NB4 (cell line): ENCODE measurements at regions not wholly inside any gene's neighbourhood (a gene's known extent, or its start where the extent isn't known, plus 50 kb on each side); places are given as distances from the start of the nearest gene placed in this dataset.

Experiments
- DNase-seq: peaks from one replicate; pipeline ENCODE4 v3.0.0; 2010; ENCODE audit warnings: low read depth
- H3K4me3 ChIP-seq: one replicate; pipeline ENCODE4 v1.5.1; 2011; ENCODE audit warnings: mild to moderate bottlenecking, low read depth, low read length, moderate library complexity
- MYC ChIP-seq: IDR thresholded peaks from 2 replicates; pipeline ENCODE4 v1.6.1; 2011; ENCODE audit warnings: low read depth, low read length
- POLR2A ChIP-seq: IDR thresholded peaks from 2 replicates; pipeline ENCODE4 v1.6.1; 2011; ENCODE audit warnings: mild to moderate bottlenecking; ENCODE audit not compliant: insufficient read length; ENCODE audit errors: extremely low read depth
- TF ChIP-seq, protein P1 (sequence below): IDR thresholded peaks from 2 replicates; pipeline ENCODE4 v1.6.1; 2011; ENCODE audit warnings: low read depth, low read length
- TF ChIP-seq, protein P2 (sequence below): IDR thresholded peaks from one replicate; pipeline ENCODE4 v1.5.1; 2012; ENCODE audit warnings: low read depth, low read length

DNA sequence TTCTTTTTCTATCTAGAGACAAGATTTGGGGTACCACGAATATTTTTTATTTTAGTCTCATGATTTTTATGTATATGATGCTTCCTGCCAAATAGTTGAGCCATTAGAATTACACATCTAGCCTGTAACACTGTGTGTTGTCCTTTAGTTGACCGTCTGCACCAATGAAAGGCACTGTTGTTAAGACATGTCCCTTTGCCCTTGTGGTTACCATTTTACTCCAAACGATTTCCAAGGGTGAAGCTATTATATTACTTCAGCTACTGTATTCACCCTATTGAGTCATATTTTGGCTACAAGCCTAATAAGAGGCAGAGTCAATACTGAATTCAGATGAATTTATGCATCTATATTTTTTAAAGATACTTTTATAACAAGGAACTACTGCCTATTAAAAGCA is 207.6 kb downstream of the CETN3 start:
- DNase-seq, result no peak
- no peak overlapping the region for H3K4me3 ChIP-seq
- TF ChIP-seq POLR2A (no peak), MYC (no peak)
- TF ChIP-seq, protein P1, sequence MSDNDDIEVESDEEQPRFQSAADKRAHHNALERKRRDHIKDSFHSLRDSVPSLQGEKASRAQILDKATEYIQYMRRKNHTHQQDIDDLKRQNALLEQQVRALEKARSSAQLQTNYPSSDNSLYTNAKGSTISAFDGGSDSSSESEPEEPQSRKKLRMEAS, result no peak
- TF ChIP-seq, protein P2, sequence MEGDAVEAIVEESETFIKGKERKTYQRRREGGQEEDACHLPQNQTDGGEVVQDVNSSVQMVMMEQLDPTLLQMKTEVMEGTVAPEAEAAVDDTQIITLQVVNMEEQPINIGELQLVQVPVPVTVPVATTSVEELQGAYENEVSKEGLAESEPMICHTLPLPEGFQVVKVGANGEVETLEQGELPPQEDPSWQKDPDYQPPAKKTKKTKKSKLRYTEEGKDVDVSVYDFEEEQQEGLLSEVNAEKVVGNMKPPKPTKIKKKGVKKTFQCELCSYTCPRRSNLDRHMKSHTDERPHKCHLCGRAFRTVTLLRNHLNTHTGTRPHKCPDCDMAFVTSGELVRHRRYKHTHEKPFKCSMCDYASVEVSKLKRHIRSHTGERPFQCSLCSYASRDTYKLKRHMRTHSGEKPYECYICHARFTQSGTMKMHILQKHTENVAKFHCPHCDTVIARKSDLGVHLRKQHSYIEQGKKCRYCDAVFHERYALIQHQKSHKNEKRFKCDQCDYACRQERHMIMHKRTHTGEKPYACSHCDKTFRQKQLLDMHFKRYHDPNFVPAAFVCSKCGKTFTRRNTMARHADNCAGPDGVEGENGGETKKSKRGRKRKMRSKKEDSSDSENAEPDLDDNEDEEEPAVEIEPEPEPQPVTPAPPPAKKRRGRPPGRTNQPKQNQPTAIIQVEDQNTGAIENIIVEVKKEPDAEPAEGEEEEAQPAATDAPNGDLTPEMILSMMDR, result no peak

DNA sequence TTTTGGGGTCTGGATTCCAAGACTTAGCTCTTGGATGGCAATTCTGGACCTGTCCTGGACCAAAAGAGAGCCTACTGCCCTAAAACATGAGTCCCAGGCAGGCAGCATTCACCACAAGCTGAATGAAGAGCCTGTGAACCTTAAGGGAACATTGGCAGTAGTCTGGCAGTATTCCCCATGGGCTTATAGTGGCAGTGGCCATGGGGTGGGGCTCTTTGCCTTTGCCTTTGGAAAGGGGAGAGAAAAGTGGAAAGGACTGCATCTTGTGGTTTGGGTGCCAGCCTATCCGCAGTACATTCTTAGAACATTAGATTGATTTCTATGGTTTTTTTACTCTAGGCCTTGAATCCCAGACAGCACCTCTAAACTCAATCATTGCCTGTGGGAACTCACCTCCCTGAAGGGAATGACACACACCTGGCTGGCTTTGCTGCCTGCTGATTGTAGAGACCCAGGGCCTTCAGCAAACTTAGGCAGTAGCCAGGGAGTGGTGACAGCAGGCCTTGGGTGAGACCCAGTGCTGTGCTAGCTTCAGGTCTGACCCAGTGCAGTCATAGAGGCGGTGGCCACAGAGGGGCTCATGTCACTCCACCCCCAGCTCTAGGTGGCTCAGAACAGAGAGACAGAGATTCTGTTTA is 216.3 kb downstream of the CETN3 start:
- DNase-seq, result no peak
- H3K4me3 ChIP-seq, result no peak overlapping the region
- TF ChIP-seq, protein P1, result no peak
- TF ChIP-seq MYC (no peak), POLR2A (no peak)
- TF ChIP-seq, protein P2, result no peak

DNA sequence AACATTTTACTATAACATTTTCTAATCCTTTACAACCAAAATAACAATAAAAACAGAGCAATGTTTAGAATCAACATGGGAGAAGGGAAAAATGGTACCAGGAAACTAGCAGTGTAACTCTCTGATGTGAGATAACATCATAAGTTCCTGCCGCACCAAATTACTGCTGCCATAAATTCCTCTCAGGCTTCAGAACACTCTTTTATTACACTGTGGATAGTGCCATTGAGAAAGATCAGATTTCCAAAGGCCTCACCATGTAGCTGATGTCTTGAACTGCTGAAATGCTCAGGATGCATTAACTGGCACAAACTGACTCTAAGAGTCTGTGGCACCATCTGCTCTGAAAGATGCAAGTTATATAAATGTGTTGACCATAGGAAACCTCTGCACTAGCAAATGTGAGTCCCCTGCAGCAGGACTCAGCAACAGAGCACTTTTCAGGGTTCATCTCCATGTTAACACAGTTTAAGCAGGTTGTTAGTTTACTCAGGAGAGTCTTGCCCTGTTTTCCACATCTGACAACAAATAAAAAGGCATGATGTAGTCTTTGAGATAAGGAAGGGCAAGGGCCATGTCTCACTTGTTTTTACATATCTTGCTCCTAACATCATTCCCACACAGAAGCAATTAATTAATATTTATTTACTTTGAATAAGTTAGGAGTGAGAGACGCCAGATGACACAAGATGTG is 218.1 kb downstream of the CETN3 start:
- no peak overlapping the region for H3K4me3 ChIP-seq
- TF ChIP-seq, protein P1, result no peak
- TF ChIP-seq, protein P2, result no peak
- TF ChIP-seq MYC (no peak), POLR2A (no peak)
- DNase-seq, result no peak

DNA sequence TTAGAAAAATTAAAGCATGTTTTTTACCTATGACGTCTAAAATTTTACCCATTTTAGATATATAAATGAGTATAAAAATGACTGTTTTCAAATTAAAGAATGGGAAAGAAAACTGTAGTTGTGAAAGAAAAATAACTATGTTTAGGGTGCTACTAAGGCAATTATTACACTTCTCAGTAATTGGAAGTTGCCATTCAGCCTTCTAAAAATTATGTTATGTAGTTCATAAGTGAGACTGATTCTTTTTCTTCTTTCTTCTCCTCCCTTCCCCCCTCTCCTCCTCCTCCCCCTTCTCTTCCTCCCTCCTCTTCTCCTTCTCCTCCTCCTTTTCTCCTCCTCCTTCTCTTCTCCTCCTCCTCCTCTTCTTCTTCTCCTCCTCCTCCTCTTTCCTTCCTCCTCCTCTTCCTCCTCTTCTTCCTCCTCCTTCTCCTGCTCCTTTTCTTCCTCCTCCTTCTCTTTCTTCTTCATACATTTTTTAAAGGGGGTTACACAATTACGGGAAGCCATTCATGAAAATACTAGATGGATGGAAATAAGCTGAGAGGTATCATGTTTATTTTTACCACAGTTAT is 223.6 kb downstream of the CETN3 start:
- TF ChIP-seq, protein P1, result no peak
- TF ChIP-seq MYC, result no peak
- no peak for TF ChIP-seq POLR2A
- DNase-seq, result no peak
- H3K4me3 ChIP-seq, result no peak overlapping the region

DNA sequence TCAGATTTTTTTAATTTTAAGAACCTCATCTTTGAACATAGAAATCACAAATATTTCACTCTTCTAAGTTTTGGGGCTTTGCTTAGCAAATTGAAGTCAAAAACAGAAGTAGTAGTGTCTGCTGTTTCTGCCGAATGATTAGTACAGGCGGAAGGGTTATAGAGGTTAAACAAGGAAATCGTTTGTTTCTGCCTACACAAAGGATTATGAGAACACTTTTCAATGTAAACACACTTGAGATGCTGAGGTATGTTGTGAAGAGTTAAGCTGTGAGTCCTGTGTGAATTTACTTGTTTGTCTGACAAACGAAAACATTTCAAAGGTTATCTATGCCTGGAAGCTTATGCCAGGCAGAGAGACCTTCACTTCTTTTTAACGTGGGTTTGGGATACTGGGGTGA is 224.8 kb downstream of the CETN3 start:
- DNase-seq, result no peak
- H3K4me3 ChIP-seq, result no peak overlapping the region
- no peak for TF ChIP-seq POLR2A
- no peak for TF ChIP-seq MYC
- TF ChIP-seq, protein P1, result no peak
- TF ChIP-seq, protein P2, result no peak

DNA sequence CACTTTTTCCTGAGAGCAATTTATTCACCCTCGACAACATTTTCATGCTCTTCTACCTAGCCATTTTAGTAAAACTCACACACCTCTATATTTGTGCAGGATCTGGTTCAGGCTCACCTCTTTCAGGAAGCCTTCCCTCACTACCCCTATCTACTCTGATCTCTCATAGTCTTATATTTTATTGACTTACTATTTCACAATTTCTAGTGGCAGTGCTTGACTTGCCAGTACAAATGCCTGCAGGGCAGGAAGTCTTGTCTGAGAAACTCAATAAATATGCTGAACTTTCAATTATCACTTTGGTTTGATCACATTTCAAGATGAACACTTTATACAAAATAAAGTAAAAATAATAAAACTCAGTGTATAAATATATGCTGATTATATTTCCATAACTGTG is 226.8 kb downstream of the CETN3 start:
- no peak for DNase-seq
- TF ChIP-seq, protein P1, result no peak
- no peak for TF ChIP-seq POLR2A
- TF ChIP-seq MYC, result no peak
- TF ChIP-seq, protein P2, result no peak
- H3K4me3 ChIP-seq, result no peak overlapping the region
